HG02678 (cell line): ENCODE measurements at regions not wholly inside any gene's neighbourhood (a gene's known extent, or its start where the extent isn't known, plus 50 kb on each side); places are given as distances from the start of the nearest gene placed in this dataset.

Experiments used
- ATAC-seq: cut with Tn5 transposase; IDR thresholded peaks from one replicate; pipeline ENCODE4 v1.9.1; 2021; ENCODE audit warnings: mild to moderate bottlenecking, moderate library complexity; ENCODE audit not compliant: unreplicated experiment

DNA sequence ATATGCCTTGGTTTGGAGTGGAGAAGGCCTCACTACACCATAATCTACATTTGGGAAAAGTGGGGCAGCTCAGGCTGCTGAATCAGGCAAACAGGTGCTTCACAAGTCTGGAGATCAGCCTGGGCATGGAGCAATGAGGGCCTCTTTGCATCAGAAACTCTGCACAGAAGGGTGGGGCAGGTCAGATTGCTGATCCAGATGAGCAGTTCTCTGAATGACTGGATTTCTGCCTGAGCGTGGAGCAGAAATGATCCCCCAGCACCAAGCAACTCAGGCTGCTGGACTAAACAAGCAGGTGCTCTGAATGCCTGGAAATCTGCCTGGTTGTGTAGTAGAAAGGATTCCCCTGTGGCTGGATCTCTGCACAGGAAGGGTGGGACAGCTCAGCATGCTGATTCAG is 605.3 kb upstream of the ZNF804A start:
- peak; percentile 51 for ATAC-seq

DNA sequence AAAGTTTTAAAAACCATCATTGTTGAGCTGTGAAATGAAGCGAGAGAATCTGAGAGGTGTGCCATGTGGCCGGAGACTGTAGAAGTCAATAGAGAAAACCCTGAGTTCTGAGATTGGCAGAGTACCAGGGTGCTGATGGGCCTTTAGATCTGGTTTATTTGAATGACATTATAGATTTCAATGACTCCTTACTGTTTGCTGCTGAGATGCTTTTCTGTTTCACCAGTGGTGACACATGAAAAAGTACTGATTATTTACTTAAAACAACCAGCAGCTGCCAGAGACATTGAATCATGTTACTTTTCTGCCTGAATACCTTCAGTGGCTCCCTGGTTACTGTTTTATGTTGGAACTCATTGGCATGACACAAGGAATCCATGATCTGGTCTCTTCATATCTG is 602.7 kb upstream of the ZNF804A start:
- no peak for ATAC-seq

DNA sequence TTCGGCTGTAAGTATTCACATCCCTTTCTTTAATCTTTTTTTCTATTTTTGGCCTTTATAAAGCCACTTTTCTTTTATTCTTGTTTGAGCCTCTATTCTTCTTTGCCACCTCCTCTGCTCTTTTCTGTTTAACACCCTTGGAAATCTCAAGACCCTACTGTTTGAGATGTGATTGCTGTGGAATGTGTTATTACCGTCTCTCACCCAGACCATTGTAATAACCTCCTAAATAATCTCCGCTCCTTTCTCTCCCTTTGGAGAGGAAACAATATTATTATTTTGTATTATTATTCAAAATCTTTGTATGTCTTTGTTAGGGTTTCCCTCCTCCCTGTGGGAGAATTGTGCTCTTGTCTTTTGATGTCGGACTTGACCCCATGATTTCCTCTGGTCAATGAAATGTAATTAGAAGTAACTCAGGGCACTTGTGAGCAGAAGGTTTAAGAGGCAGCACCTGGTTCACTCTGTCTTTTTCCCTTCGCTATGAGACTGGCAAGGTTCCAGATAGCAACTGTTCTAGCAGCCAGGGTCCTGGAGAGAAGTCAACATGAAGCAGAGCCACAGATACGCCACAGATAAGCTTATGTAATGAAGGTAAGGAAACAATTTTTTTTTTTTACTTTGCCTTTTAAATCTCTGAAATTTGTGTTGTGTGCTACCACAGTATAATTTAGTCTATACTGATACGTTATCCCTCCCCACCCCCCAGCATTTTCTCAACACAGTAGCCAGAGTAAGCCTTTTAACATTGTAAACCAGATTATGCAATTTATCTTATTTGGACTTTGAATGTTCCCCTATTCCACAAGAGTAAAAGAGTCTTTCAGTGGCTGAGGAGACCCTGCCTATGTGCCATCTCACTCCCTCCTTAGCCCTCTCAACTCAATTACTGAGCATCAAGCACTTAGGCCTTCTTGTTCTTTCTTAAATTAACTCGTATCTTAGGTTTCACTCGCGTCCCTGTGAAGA is 601.2 kb upstream of the ZNF804A start:
- ATAC-seq: no peak

DNA sequence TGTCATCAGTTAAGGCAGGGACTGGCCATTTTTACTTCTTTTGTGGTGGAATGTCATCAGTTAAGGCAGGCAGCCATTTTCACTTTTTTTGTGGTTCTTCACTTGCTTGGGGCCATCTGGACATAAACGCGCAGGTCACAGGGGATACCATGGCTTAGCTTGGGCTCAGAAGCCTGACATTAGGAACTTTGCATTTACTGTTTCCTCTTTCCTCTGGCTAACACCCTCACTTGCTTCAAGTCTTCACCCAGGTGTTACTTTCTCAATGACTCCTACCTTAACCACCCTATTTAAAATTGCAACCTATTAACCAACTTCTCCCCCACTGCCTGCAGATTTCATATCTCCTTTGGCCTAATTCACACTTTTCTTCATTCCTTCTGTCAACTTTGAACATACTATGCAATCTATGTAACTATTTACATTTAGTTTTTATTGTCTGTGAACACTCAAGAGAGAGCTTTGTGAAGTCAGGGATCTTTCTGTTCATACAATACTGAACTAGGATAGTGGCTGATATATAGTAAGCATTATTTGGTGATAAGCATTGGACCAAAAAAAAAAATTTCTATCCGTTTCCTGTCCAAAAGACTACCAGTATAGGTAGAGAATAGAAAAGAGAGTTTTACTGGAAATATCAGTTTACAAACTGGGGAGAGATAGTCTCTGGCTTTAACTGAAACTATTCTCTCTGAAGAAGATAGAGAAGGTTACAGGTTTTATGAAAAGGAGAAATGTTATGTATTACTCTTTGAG is 600.1 kb upstream of the ZNF804A start:
- peak; percentile 96 for ATAC-seq

DNA sequence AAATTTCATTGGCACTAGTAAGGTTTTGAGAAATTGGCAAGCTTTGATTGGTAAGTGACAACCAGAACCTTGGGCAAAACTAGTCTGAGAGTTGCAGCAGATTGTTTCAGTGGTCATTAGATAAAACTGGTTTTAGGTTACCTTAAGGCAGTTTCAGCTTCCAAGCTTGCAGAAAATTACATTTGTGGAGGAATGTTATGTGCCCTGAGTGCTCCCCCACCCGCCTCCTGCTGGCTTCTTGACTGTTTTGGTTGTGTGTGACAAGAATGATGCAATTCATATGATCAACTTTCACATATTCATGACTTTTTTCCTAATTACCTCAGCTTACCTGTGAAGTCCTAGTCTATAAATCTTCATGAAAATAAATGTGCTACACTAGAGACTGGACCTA is 599.5 kb upstream of the ZNF804A start:
- ATAC-seq: peak; percentile 19

DNA sequence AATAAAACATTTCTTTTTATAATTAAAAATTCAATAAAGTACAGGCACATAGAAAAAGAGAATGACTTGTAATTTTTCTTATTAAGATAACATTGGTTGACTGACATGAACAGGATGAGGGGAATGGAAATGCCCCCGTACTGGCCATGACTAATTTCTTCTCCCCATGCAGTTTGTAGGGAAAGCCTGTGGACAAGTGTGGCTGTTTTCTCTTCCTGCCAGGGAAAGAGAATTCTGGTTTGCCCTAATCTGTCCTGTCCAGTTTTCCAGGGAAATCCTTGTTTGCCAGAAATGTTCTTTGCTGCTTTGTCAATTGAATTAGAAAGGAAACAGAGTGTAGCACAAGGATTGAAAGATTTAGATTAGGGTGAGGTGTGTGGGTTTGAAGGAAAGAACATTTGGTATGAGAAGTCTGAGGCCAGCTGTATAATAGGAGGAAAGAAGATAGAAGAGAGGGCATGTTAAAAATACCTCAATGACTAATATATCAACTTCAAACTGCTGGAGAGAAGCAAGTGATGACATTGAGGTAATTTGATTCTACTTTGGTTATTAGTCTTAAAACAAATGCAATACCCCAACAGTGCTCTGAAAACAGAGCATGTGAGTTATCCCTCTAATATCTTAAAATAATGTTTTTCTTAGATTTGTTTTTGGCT is 593.9 kb upstream of the ZNF804A start:
- peak; percentile 90 for ATAC-seq

DNA sequence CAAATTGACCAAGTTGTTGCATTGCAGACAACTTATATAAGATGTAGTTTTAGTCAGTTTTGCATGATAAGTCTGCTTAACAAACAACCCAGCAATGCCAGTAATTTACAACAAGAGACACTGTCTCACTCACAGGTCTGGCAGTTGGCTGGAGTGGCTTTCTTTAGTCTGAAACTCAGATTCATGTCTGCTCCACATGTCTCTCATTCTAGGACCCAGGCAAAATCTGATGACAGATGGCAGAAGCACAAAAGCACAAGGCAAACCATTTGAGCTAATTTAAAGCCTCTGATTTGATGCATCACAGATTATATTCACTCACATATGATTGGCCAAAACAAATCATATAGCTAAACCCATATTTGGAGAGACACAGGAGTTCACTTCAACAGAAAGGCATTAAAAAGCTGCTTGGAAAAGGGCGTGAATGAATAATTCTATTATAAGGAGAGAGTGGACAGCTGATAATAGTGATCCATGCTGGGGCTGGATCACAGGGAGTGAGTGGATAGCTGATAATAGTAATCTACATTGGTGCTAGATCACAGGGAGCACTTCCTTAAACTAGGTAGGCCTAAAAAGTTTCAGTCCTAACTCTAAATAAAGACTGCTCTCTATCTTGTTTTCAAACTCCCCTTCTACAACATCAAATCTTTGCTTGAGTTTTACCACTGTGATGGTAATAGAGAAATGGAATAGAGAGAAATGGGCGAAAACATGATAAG is 593.2 kb upstream of the ZNF804A start:
- peak; percentile 45 for ATAC-seq

DNA sequence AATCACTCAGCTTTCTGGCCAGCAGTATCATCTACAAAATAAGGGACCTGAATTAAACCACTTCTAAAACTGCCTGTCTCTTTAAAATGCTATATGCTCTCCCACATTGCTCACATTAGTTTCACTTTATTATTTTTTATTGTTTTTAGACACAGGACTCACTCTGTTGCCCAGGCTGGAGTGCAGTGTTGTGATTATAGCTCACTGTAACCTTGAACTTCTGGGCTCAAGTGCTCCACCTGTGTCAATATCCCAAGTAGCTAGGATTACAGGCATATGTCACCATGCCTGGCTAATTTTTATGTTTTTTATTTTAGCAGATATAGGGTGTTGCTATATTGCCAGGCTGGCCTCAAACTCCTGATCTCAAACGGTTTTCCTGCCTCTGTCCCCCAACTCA is 591.3 kb upstream of the ZNF804A start:
- ATAC-seq: no peak

DNA sequence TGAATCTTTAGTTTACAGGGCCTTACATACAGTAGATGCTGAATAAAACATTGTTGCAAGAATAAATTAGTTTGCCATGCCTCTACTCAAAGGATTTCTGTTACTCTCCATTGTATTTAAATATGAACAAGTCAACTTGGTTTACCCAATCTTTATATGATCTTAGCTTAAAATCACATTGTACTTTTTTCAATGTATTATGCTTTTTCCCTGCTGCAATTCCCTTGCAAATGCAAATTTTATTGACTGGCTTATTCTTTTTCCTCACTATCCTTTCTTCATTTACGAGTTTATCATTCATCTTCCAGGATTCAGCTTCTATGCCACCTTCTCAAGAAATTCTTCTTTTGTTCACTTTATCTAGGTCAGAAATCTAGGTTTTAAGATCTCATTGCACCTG is 571.4 kb upstream of the ZNF804A start:
- no peak for ATAC-seq

DNA sequence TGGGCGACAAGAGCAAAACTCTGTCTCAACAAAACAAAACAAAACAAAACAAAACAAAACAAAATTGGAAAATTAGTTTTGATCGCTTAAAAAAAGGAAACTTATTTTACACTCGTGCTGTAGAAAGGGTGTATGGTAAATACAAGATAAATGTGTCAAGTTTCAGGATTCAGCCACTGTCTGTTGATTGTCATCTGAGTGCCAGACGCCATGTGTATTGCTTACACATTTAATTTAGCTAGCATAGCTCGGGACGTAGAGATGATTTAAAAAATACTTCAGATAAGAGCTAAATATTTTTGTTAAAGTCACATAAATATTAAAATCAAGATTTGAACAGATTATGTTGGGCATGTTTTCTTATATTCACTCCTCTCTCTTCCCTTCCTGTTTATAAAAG is 568.1 kb upstream of the ZNF804A start:
- ATAC-seq: no peak

DNA sequence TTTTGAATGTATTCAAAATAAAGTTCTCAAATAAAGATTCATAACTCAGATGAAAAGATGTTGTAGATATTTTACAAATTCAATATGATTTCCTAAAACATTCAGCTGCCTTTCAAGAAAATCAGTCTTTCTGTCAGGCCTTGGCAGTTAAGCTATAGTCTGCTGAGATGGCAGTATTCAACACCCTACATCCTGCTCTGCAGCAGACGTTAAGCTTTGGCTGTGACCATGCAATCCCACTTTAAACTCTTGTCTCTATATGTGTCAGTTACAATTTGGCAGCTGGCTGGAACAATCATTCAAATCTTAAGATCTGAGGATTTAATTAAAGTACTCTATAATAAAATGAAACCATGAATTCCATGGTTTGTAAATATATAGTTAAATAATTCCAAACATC is 567.3 kb upstream of the ZNF804A start:
- ATAC-seq: no peak

DNA sequence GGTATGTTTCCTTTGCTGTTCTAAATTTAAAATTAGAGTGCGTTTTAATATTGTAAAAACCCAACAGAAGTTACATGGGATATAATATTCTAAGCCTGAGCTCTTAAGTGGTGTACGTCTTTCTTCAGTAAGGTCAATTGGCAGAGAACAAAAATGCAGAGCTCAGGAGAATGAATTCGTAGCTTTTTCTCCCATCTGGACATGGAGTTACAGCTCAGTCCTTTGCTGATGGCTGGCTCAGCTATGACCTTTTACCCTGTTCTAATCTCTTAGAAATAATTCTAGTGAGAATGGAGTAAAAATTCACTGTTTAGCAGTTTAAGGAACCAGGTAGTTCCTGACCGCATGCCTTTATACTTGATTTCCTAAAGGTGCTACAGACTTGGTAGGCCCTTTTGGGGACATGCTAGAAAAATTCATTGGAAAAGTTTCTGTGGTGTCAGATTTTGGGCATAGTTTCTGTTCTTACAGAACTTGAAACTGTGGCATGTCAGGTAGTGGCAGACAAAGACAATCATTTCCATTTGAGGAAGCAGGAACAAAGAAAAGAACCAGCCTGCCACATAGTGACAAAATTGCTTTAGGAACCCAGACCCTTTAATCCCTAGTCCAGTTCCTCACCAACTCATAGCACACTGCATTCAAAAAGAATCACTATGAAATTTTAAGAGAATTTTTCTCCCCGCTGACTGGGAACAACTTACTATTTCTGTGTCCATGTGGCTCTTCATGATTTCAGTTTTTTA is 566.8 kb upstream of the ZNF804A start:
- peak; percentile 50 for ATAC-seq

DNA sequence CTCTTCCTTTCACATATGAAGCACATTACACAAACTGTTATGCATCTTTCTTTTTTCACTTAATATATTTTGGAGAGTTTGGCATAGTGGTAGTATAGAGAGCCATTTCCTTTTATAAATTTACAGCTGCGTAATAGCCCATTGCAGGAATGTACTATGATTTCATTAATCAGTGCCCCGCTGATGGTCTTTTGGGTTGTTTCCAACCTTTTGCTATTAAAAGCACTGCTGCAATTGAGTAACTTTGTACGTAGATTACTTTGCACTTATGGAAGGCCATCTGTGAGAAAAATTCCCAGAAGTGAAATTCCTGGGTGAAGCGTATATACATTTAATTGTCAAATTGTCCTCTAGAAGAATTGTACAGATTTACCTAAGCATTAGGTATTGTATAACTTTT is 565.3 kb upstream of the ZNF804A start:
- ATAC-seq: no peak

DNA sequence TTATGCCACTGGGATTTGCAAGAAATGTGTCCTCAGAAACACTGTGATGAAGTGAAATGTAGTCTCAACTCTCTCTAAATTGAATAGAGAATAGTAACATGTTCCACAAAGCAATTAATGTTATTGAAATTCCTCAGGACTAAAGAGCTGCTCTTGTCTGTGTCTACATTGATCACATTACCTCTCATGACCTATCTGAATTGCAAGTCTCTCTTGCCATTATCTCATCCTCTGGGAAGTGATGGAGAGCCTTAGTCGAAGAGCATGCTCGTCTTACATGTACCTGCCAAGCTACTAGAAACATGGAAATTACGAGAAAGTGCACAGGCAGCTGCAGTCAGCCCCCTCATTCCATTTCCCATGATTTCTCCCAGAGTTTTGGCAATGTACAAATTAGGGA is 561.1 kb upstream of the ZNF804A start:
- ATAC-seq: no peak

DNA sequence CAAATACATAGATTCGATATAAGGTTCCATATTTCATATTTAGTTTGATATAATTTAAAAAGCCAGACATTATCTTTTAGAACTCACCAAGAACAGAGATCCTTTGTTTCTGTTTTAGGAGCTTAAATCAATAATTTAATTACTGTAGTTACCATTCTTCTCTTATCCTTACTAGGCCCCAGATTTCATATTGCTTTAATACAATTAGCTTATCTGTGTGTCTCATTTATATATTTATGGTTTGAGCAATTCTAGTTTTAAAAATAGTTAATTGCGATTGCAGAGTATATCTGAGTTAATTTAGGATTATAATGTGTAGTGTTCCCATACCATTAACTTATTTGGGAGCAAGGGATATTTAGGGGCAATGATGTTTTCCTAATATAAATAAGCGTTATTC is 558.8 kb upstream of the ZNF804A start:
- ATAC-seq: no peak

DNA sequence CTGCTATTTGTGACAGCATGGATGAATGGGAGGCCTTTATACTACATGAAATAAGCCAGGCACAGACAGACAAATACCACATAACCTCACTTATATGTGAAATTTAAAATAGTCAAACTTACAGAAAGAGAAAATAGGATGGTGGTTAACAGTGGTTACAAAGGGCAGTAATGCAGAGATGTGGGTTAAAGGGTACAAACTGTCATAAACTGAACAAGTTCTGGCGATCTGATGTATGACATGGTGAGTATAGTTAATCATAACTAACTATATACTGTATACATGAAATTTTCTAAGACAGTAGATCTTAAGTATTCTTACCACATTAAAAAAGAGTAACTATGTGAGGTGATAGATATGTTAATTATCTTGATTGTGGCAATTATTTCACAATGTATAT is 558.1 kb upstream of the ZNF804A start:
- no peak for ATAC-seq

DNA sequence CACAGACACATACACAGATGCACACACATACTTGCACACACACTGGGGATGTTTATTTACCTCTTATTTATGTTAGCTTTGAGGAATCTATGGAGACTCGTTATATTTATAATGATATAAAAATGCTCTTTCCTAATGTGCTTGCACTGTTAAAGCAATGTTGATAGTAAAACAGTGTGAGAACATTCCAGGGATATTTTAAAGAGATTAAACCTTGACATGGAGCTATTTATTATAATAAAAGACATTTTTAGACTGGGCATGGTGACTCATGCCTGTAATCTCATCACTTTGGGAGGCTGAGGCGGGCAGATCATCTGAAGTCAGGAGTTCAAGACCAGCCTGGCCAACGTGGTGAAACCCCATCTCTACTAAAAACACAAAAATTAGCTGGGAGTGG is 557.3 kb upstream of the ZNF804A start:
- ATAC-seq: no peak

DNA sequence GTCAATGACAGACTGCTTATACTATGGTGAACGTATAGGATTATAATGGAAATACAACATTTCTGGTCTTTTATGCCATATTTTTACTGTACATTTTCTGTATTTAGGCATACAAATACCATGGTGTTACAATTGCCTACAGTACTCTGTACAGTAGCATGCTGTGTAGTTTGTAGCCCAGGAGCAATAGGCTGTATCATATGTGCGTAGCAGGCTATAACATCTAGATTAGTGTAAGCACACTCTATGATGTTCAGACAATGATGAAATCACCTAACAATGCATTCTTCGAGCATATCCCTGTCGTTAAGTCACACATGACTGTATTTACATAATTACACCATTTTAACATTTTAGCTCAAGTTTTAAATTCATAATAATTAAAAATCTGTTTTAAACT is 556.6 kb upstream of the ZNF804A start:
- ATAC-seq: no peak

DNA sequence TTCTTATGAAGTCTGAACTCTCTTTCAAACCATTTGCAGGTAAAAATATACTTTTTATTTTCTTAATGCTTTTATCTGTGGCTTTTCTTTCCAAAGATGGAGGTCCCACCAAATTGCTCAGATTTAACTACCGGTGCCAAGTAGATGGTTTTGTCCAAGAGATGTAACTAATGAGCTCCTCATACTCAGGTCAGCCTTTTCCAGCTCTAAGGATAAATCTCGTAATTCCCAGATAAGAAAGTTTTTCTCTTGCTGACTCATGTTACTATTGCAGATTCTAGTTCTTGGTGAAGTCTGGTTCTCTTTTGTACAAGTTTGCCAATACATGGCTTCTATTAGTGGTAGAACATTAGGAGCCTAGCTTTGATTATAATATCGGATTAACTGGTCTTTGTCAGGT is 550.8 kb upstream of the ZNF804A start:
- no peak for ATAC-seq

DNA sequence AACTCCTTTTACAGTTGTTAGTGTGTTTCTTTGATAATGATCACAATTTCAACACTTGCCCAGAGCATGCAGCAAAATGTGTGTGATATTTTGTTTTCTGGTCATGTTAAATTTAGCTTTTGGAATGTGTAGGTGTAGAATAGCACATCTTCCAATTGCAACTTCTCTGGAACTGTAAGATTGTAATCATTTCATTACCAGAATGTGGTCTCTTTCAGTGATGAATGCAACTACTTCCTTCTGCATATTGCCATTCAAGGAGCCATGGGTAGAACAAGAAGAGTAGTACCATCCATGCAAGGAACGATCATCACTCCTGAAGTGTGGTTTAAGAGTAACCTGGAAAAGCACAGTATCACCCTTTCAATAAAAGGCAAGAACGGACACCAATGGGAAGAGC is 548.8 kb upstream of the ZNF804A start:
- no peak for ATAC-seq
